Loucy (cell line): ENCODE measurements at regions not wholly inside any gene's neighbourhood (a gene's known extent, or its start where the extent isn't known, plus 50 kb on each side); places are given as distances from the start of the nearest gene placed in this dataset.

ENCODE experiments used
- H2AFZ ChIP-seq: fragments of 200-600 bp; sonication (generic); 2 replicates; pipeline ENCODE4 v1.6.0; 2016; ENCODE audit warnings: antibody characterized with exemption, mild to moderate bottlenecking, low read length, moderate library complexity
- H3F3A ChIP-seq: fragments of 200-600 bp; 2 replicates; pipeline ENCODE4 v1.6.0; 2016; ENCODE audit warnings: antibody characterized with exemption, low read depth, mild to moderate bottlenecking
- H3K27me3 ChIP-seq: fragments of 200-600 bp; sonication (generic); 2 replicates; pipeline ENCODE4 v1.6.1; 2014; ENCODE audit warnings: low read length, mild to moderate bottlenecking; ENCODE audit not compliant: insufficient read depth, poor library complexity, severe bottlenecking
- H3K36me3 ChIP-seq: fragments of 200-600 bp; sonication (generic); 2 replicates; pipeline ENCODE4 v1.6.1; 2016; ENCODE audit warnings: low read length; ENCODE audit not compliant: insufficient read depth
- H3K4me1 ChIP-seq: fragments of 200-600 bp; sonication (generic); 2 replicates; pipeline ENCODE4 v1.5.1; 2014; ENCODE audit warnings: low read length, mild to moderate bottlenecking; ENCODE audit not compliant: insufficient read depth, poor library complexity, severe bottlenecking
- H3K4me2 ChIP-seq: fragments of 200-600 bp; sonication (generic); 2 replicates; pipeline ENCODE4 v1.6.0; 2014; ENCODE audit warnings: antibody characterized with exemption, low read length, low read depth, mild to moderate bottlenecking; ENCODE audit not compliant: poor library complexity, severe bottlenecking
- H3K4me3 ChIP-seq: fragments of 200-600 bp; sonication (generic); 2 replicates; pipeline ENCODE4 v1.5.1; 2014; ENCODE audit warnings: low read length, mild to moderate bottlenecking, mixed read lengths; ENCODE audit not compliant: poor library complexity, severe bottlenecking
- H3K79me2 ChIP-seq: fragments of 200-600 bp; sonication (generic); 2 replicates; pipeline ENCODE4 v1.6.1; 2014; ENCODE audit warnings: low read length; ENCODE audit not compliant: insufficient read depth
- H3K9ac ChIP-seq: fragments of 200-600 bp; sonication (generic); 2 replicates; pipeline ENCODE4 v1.6.0; 2014; ENCODE audit warnings: mild to moderate bottlenecking, low read depth, low read length, moderate library complexity; ENCODE audit not compliant: poor library complexity, severe bottlenecking
- H3K9me2 ChIP-seq: fragments of 200-600 bp; sonication (generic); replicated peaks from 2 replicates; pipeline ENCODE4 v1.6.1; 2016; ENCODE audit warnings: low read depth, low read length, mixed read lengths
- H3K9me3 ChIP-seq: fragments of 200-600 bp; sonication (generic); 2 replicates; pipeline ENCODE4 v1.6.1; 2014; ENCODE audit warnings: mild to moderate bottlenecking, antibody characterized with exemption, low read length, low read depth; ENCODE audit not compliant: insufficient read depth
- H4K20me1 ChIP-seq: fragments of 200-600 bp; sonication (generic); 2 replicates; pipeline ENCODE4 v1.6.0; 2014; ENCODE audit warnings: antibody characterized with exemption, low read length, mild to moderate bottlenecking; ENCODE audit not compliant: insufficient read depth, poor library complexity, severe bottlenecking
- EZH2phosphoT487 ChIP-seq: fragments of 200-600 bp; IDR thresholded peaks from 2 replicates; pipeline ENCODE4 v1.6.1; 2018; ENCODE audit warnings: antibody characterized with exemption, mild to moderate bottlenecking, moderate library complexity, borderline replicate concordance
- TF ChIP-seq, protein P1 (sequence below): fragments of 200-600 bp; sonication (generic); conservative IDR thresholded peaks from 2 replicates; pipeline ENCODE4 v1.5.1; 2014; ENCODE audit warnings: mild to moderate bottlenecking, antibody characterized with exemption, low read length

DNA sequence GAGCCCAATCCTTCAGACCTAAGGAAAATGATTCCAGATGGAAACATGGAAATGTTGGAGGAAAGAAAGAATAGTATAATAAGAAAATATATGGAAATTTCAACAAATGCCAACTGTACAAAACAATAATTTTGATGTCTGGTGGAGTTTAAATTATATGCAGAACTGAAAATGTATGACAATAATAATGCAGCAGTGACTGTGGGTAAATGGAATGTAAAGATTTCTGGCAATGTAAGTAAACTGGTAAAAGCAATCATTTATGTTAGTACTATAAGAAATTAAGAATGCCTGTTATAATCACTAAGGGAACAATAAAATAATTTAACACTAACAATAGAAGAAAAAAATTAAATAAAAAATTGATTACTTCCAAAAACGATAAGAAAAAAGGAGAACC lies 89.0 kb downstream of the EDN1 start:
- Histone ChIP-seq H3K9me2 (no peaks in the 10 kb centered on the region), H2AFZ (no peak overlapping the region), H3K27me3 (no peaks in the 10 kb centered on the region), H3K79me2 (no peaks in the 10 kb centered on the region), H4K20me1 (no peaks in the 10 kb centered on the region), H3K4me3 (no peak overlapping the region), H3K36me3 (no peaks in the 10 kb centered on the region), H3K4me1 (no peaks in the 10 kb centered on the region), H3F3A (no peaks in the 10 kb centered on the region), H3K4me2 (no peak overlapping the region), H3K9ac (no peak overlapping the region), H3K9me3 (no peaks in the 10 kb centered on the region; the same call in 1 of the 2 replicates)
- TF ChIP-seq, protein P1, sequence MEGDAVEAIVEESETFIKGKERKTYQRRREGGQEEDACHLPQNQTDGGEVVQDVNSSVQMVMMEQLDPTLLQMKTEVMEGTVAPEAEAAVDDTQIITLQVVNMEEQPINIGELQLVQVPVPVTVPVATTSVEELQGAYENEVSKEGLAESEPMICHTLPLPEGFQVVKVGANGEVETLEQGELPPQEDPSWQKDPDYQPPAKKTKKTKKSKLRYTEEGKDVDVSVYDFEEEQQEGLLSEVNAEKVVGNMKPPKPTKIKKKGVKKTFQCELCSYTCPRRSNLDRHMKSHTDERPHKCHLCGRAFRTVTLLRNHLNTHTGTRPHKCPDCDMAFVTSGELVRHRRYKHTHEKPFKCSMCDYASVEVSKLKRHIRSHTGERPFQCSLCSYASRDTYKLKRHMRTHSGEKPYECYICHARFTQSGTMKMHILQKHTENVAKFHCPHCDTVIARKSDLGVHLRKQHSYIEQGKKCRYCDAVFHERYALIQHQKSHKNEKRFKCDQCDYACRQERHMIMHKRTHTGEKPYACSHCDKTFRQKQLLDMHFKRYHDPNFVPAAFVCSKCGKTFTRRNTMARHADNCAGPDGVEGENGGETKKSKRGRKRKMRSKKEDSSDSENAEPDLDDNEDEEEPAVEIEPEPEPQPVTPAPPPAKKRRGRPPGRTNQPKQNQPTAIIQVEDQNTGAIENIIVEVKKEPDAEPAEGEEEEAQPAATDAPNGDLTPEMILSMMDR, result no peak
- TF ChIP-seq EZH2phosphoT487, result no peak

DNA sequence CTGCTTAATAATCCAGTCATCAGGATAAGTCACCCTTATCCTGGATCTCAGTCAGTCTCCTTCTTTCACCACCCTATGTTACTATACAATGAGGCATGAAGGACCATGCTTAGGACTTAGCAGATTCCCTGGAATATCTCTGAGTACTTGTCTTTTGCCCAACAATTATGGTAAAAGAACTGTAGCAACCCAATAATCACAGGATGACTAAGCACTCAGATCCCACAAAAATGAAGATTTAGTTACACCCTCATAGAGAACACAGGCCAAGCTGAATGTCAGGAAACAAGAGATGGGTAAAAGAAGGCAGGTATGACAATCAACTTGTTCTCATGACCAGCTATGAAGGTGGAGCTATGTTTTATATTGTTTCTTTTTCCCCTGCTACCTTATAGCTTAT lies 91.4 kb downstream of the EDN1 start:
- Histone ChIP-seq H3K4me2 (no peak overlapping the region), H3F3A (no peaks in the 10 kb centered on the region), H3K9me3 (no peaks in the 10 kb centered on the region; the same call in 1 of the 2 replicates), H3K27me3 (no peaks in the 10 kb centered on the region), H3K9ac (no peak overlapping the region), H3K4me3 (no peak overlapping the region), H3K4me1 (no peaks in the 10 kb centered on the region), H3K36me3 (no peaks in the 10 kb centered on the region), H3K79me2 (no peaks in the 10 kb centered on the region), H4K20me1 (no peaks in the 10 kb centered on the region), H3K9me2 (no peaks in the 10 kb centered on the region), H2AFZ (no peak overlapping the region)
- TF ChIP-seq EZH2phosphoT487, result no peak
- TF ChIP-seq, protein P1, result no peak

DNA sequence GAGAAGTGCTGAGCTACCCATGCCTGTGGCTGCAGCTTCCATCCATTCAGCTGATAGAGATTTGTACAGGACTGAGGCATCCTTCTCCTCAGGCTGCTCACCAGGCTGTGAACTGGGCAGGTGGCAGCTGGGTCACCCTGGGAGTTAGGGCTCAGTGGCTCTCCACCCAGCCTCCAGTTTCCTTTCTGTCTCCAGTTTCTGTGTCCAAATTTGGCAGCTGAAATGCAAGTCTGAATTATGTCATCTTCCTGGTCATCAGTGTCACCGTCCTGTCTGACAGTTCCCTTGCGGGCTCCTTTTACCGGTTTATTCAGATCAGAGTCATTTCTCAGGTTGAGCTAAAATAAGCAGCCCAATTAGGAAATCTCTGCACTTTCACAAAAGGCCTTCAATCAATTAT lies 93.3 kb downstream of the EDN1 start:
- Histone ChIP-seq H3K4me2 (no peak overlapping the region), H3K9me3 (no peaks in the 10 kb centered on the region; the same call in 1 of the 2 replicates)

More for the DNA sequence above, 93.3 kb downstream of the EDN1 start:
- Histone ChIP-seq H3K4me3 (no peak overlapping the region), H3K27me3 (no peaks in the 10 kb centered on the region), H3K4me1 (no peaks in the 10 kb centered on the region), H4K20me1 (no peaks in the 10 kb centered on the region), H3K9ac (no peak overlapping the region), H3K79me2 (no peaks in the 10 kb centered on the region), H3F3A (no peaks in the 10 kb centered on the region), H2AFZ (no peak overlapping the region), H3K36me3 (no peaks in the 10 kb centered on the region), H3K9me2 (no peaks in the 10 kb centered on the region)
- TF ChIP-seq EZH2phosphoT487, result no peak
- TF ChIP-seq, protein P1, result no peak
